ENCODE measurements at regions not wholly inside any gene's neighbourhood (a gene's known extent, or its start where the extent isn't known, plus 50 kb on each side); places are given as distances from the start of the nearest gene placed in this dataset.

GRCh38 chr10:63718421-63718820 is 197.2 kb downstream of the REEP3 start:
- H3K79me2 ChIP-seq (replicated peaks; ENCODE audit: insufficient read depth) = no peaks in the 10 kb centered on the region
- Mint-ChIP-seq H3K27ac (no peak overlapping the region; the same call in 1 of the 2 replicates), H3K27me3 (ENCODE audit: insufficient read depth, low read depth, poor library complexity) (peaks cover 3% of the 10 kb centered on the region), H3K4me1 (peaks cover 50% of the 10 kb centered on the region), H3K36me3 (ENCODE audit: low read depth) (no peaks in the 10 kb centered on the region), H3K9me3 (no peaks in the 10 kb centered on the region), H3K4me3 (no peak overlapping the region)
- peak overlapping the region; percentile 61; the same call in 1 of the 2 replicates for H2AFZ ChIP-seq
- H3K9me2 ChIP-seq (ENCODE audit: insufficient read depth) = no peaks in the 10 kb centered on the region
- 0 out of 2 replicates have a peak overlapping the region, but pooled peaks have one; percentile 34 for H3K27ac ChIP-seq (ENCODE audit: low read depth)
- no peak overlapping the region for H3K4me3 ChIP-seq
- H3K4me2 ChIP-seq = no peak overlapping the region
- ATAC-seq = no peak
- H3K36me3 ChIP-seq (ENCODE audit: insufficient read depth) = no peaks in the 10 kb centered on the region
- H3K27me3 ChIP-seq (ENCODE audit: insufficient read depth) = no peaks in the 10 kb centered on the region
- H3K4me1 ChIP-seq (ENCODE audit: insufficient read depth) = peaks cover 37% of the 10 kb centered on the region
- no peak for TF ChIP-seq ZNF331 (CRISPR knock-in tag; IDR thresholded peaks at IDR 0.05; ENCODE audit: low read depth)
- TF ChIP-seq EZH2 (IDR thresholded peaks at IDR 0.05; ENCODE audit: low read depth, unreplicated experiment) = no peak
- no peak for TF ChIP-seq STAT1 (IDR thresholded peaks at IDR 0.05; ENCODE audit: unreplicated experiment)
- no peak for TF ChIP-seq EZH2phosphoT487 (IDR thresholded peaks at IDR 0.05; ENCODE audit: unreplicated experiment)
- TF ChIP-seq REST (IDR thresholded peaks at IDR 0.05; ENCODE audit: unreplicated experiment) = no peak
- no peak for TF ChIP-seq JUNB (IDR thresholded peaks at IDR 0.05; ENCODE audit: unreplicated experiment)
- no peak for TF ChIP-seq ZNF114 (CRISPR knock-in tag; IDR thresholded peaks at IDR 0.05)
- no peak for TF ChIP-seq CTCF (conservative IDR thresholded peaks at IDR 0.05; ENCODE audit: low read depth in 2 of 2)
- DNase-seq (ENCODE audit: low spot score) = no peak
- H4K20me1 ChIP-seq (replicated peaks; ENCODE audit: insufficient read depth) = no peaks in the 10 kb centered on the region
- H3F3A ChIP-seq (replicated peaks; ENCODE audit: low read depth) = no peaks in the 10 kb centered on the region

GRCh38 chr10:63719226-63719856 is 198.1 kb downstream of the REEP3 start:
- peaks cover 42% of the 10 kb centered on the region for H3K4me1 Mint-ChIP-seq
- no peak overlapping the region for H3K27ac Mint-ChIP-seq
- H3K4me1 ChIP-seq (ENCODE audit: insufficient read depth) = peaks cover 30% of the 10 kb centered on the region

More at GRCh38 chr10:63719226-63719856, 198.1 kb downstream of the REEP3 start:
- ATAC-seq (no peak), DNase-seq (ENCODE audit: low spot score) (no peak)
- H3K27me3 ChIP-seq (ENCODE audit: insufficient read depth) = no peaks in the 10 kb centered on the region
- peak overlapping the region; percentile 61; the same call in 1 of the 2 replicates for H2AFZ ChIP-seq
- H3F3A ChIP-seq (replicated peaks; ENCODE audit: low read depth) = no peaks in the 10 kb centered on the region
- no peaks in the 10 kb centered on the region for H3K9me3 Mint-ChIP-seq
- H3K36me3 ChIP-seq (ENCODE audit: insufficient read depth) = no peaks in the 10 kb centered on the region
- no peak overlapping the region for H3K4me3 Mint-ChIP-seq
- no peak overlapping the region for H3K4me2 ChIP-seq
- H4K20me1 ChIP-seq (replicated peaks; ENCODE audit: insufficient read depth) = no peaks in the 10 kb centered on the region
- H3K9me2 ChIP-seq (ENCODE audit: insufficient read depth) = no peaks in the 10 kb centered on the region
- no peak overlapping the region for H3K27ac ChIP-seq (ENCODE audit: low read depth)
- H3K36me3 Mint-ChIP-seq (ENCODE audit: low read depth) = no peaks in the 10 kb centered on the region
- no peak overlapping the region for H3K4me3 ChIP-seq
- no peak for TF ChIP-seq ZNF462 (CRISPR knock-in tag; IDR thresholded peaks at IDR 0.05)
- TF ChIP-seq EZH2phosphoT487 (IDR thresholded peaks at IDR 0.05; ENCODE audit: unreplicated experiment) = no peak
- TF ChIP-seq NANOG (IDR thresholded peaks at IDR 0.05; ENCODE audit: borderline replicate concordance) = no peak
- no peak for TF ChIP-seq ZNF114 (CRISPR knock-in tag; IDR thresholded peaks at IDR 0.05)
- TF ChIP-seq EZH2 (IDR thresholded peaks at IDR 0.05; ENCODE audit: low read depth, unreplicated experiment) = no peak
- no peak for TF ChIP-seq JUNB (IDR thresholded peaks at IDR 0.05; ENCODE audit: unreplicated experiment)
- H3K27me3 Mint-ChIP-seq (ENCODE audit: insufficient read depth, low read depth, poor library complexity) = peaks cover 2% of the 10 kb centered on the region
- H3K79me2 ChIP-seq (replicated peaks; ENCODE audit: insufficient read depth) = no peaks in the 10 kb centered on the region
